OCI-M2 (cell line): ENCODE measurements at regions not wholly inside any gene's neighbourhood (a gene's known extent, or its start where the extent isn't known, plus 50 kb on each side); places are given as distances from the start of the nearest gene placed in this dataset.
"Not testable (repeated sequence)": the region's sequence is repeated elsewhere in the genome, so short reads cannot be mapped to it uniquely, and the experiment has no call there.

Source experiments
- DNase-seq: peaks from one replicate; lab custom pipeline; 2025; ENCODE audit not compliant: unreplicated experiment; lab: John Stamatoyannopoulos, UW

DNA sequence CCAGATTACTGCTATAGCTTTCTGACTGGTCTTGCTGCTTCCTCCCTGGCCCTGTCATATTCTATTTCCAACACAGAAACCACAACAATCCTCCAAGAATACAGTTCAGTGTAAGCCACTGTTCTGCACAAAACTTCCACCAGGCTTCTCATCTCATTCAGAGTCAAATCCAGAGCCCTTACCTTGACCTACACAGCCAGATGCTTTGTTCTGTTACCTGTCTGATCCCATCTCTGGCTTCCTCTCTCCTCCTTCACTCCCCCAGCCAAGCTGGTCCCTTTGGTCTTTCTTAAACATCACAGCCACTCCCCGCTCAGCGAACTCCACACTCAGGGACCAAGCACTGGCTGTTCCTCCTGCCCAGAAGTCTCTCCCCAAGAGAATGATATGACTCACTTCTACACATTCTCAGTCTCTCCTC, 84.8 kb upstream of the BMP2K start:
- no peak for DNase-seq

DNA sequence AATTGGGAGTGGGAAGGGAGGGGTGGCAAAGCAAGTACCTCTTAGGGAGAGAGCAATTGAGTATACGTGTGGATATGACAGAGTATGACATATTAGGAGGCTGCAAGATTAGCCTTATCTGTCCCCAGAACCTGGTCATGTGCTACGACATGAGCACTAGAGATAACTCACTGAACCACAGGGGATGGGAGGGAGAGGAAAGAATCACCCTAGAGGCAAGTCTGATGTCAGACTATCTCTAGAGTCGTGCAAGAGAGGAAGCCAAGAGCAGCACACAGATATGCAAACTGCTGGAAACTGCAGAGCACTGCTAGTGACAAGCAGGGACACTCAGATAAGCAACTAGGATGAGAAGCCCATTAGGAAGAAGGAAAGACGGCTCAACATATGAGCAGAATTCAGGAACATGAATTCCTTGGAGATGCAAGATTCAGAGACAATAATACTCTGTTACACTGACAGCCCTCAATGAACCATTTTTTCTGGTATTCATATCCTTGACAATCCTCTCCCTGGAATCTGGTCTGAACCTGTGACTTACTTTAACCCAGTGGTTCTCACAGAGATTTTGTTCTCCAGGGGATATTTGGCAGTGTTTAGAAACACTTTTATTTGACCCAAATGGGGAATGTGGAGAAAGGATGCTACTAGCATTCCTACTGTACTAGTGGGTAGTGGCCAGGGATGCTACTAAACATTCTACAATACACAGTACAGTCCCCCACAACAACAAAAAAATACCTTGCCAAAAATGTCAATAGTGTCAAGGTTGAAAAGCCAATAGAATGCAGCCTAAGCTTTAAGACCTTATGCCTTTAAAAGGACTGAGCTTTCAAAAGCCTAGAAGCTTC, 84.0 kb upstream of the BMP2K start:
- peak; percentile 83 for DNase-seq

DNA sequence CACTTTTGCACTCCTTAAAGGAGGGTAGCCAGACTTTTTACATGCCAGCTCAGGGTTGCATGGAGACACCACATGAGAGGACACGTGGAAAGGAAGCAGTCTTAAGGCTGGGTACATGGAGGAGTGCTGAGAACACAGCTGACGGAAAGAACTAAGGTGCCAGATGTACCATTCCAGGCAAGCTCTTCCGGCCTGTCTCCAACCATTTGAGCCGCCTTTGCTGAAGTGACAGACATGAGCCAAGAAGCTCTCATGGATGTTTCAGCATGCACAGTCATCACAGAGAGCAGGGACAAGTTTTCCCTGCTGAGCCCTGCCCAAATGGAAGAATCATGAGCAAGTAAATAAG, 83.4 kb upstream of the BMP2K start:
- DNase-seq: no peak

DNA sequence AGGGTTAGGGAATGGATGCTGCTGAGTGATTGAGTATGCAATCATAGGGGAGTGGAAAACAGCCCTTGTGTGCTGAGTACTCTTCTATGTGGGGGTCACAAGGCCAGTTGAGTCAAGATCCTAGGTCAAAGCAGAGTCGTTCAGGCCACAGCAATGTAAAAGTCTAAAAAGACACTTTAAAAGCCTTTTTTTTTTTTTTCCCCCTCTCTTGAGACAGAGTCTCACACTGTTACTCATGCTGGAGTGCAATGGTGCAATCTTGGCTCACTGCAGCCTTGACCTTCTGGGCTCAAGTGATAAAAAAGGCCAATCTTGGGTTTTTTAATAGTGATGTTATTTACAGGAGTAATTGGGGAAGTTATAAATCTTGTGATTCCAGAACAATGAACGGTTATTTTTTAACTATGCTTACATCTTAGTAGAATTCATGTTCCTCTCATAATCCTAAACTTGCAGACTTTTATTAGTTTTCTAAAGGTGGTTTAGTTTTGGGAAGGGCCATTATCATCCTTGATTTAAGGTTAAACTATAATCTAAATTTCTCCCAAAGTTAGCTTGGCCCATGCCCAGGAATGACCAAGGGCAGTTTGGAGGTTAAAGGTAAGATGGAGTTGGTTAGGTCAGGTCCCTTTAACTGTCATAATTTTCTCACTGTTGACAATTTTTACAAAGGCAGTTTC, 82.2 kb upstream of the BMP2K start:
- DNase-seq: no peak

DNA sequence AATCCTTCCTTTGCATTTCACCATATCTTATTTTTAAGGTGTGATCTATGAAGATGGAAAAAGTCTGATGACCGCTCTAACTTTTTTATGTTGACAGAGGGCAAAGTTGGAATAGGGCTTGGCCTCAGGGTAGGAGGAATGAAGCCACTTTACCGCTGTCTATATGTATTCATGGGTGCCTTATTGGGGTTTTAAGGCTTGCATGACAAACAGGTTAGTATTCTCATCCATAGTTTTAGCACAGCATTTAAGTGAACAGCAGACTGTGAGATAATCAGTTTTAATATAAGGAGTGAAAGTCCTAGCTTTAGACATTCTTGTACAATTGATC, 81.7 kb upstream of the BMP2K start:
- DNase-seq: no peak

DNA sequence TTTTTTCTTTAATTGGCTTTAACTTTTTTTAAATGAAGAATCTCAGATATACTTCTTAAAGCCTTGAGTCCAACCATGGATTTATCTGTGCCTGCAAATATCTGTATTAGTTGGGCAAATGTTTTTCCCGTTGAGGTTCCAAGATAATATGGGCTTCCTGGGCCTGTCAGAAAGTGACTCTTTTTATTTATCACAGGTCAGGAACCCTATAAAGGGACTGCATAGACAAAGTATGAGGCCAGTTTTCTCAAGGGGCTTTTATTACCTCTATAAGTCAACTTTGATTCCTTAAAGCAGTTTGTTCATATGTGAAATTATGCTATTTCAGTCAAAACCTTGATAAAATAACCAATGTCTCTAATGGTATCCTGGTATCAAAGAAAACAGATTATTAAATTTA, 80.2 kb upstream of the BMP2K start:
- DNase-seq: no peak

DNA sequence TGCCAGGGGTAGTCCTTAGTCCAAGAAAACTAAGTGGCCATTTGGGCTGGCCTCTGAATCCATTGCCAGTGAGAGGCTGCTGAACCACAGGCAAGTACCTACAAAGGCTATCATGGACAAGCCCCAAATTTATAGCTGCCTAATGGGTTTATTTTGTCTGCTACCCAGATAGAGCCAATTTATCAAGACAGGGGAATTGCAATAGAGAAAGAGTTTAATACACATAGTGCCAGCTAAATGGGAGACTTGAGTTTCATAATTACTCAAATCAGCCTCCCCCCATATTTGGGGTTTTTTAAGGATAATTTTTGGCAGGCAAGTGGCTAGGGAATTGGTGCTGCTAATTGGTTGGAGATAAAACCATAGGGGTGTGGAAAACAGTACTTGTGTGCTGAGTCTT, 73.1 kb upstream of the BMP2K start:
- DNase-seq: no peak

DNA sequence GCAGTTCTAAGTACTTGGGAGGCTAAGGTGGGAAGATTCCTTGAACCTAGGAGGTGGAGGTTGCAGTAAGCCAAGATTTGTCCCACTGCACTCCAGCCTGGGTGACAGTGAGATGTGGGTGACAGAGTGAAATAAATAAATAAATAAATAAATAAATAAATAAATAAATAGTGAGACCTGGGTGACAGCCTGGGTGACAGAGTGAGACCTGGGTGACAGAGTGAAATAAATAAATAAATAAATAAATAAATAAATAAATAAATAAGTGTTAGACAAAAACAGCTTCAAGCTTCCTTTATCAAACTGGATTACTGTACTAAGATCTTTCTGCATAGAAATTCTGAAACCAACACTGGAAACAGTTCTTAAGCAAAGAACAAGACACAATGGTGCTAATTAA, 71.8 kb upstream of the BMP2K start:
- no peak for DNase-seq

DNA sequence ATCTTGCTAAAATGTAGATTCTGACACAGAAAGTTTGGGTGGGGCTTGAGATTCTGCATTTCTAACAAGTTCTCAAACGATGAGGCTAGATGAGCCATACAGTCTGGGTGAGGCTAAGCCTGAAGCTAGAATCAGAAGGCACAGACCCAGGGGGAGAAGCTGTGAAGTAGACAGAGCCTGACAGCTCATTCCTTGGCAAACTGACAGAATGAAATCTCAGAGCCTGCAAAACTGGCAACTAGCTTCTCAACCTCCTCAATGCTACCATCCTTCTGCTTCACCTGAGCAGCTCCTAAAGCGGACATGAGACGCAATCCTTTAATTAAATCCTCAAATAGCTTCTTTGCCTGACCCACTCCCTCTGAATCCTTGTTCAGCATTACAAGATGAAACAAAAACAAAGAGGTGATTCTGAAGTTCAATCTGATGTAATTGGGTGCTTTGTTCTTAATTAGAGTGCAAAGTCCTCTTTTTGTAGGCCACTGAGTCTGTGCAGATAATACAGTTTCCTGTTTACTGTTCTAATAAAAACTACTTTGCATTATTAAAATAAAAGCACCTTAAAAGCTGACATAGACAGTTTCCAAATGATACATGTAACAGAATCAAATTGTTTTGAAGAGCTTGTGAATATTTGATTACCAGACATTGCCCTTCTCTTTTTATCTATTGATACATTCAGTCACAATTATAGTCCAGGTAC, 71.0 kb upstream of the BMP2K start:
- no peak for DNase-seq

DNA sequence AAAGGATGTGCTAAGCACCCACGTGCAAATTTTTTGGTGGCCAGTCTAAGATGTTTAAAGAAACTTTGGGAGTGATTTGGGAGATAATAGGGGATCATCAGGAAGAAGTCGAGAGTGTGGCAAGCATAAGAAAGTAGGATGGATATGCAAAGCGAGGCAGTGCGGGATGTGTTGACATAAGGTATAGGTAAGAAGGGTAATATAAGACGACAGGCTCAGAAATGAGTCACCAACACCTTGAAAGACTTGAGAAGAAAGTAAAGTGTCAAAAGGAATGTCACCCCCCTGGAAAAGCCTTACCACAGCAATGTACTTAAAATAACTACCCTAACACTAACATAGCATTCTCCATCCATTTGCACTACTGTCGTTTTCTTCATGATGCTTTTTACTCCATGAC, 69.8 kb upstream of the BMP2K start:
- no peak for DNase-seq

DNA sequence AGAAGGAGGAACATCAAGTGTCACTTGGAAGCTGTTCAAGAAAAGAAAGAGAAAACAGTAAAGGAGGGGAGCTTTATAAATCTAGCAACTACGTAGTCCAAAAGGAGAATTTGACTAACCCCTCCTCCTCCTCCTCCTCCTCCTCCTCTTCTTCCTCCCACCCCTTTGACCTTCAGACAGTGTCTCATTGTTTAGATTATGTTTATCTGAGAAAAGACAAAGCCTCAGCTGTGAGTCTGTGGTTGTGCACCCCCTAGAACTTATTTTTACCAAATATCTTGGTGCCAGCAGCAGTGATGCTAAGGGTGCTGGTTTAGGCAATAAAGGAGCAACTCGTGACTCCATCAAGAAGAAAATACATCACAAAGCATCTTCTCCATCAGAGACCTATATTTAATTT, 68.9 kb upstream of the BMP2K start:
- DNase-seq: no peak

DNA sequence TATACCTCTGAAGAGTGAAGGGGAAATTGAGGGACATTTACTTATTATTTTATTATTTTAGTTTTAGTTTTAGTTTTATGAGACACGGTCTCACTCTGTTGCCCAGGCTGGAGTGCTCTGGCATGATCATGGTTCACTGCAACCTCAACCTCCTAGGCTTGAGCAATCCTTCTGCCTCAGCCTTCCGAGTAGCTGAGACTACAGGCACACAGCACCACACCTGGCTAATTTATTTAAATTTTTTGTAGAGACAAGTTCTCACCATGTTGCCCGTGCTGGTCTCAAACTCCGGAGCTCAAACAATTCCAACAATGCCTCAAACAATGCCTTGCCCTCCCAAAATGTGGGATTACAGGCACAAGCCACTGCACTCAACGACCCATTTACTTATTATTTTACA, 68.4 kb upstream of the BMP2K start:
- DNase-seq: no peak

DNA sequence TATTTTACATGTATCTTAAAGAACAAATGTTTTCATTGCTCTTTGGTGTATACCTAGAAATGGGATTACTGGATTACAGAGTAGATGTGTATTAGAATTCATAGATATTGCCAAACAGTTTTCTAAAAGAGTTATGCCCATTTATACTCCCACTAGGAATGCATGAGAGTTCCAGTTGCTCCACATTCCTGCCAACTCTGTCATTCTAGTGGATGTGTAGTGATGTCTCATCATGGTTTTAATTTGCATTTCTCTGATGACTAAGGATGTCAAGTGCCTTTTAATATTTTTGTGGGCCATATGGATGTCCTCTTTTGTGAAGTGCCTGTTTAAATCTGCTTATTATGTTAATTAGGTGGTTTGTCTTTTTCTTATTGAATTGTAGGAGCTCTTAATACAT, 65.6 kb upstream of the BMP2K start:
- DNase-seq: no peak

DNA sequence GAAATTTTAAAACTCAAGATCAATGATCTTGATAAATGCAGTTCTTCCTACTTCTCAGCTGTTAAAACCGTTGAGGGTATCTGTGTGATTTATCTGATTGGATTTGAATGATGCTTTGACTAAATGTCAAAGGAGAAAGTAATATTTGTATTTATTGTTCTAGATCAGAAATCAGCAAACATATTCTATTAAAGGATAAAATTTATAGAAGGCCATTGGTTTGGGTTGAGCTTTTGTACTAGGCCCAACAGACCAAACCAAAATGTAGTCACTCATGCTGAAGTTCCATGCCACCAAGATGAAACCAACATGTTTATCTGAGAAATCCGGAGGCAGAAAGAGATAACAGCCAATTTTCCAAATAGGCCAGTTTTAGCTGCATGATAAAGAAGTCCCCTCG, 64.5 kb upstream of the BMP2K start:
- DNase-seq: no peak

DNA sequence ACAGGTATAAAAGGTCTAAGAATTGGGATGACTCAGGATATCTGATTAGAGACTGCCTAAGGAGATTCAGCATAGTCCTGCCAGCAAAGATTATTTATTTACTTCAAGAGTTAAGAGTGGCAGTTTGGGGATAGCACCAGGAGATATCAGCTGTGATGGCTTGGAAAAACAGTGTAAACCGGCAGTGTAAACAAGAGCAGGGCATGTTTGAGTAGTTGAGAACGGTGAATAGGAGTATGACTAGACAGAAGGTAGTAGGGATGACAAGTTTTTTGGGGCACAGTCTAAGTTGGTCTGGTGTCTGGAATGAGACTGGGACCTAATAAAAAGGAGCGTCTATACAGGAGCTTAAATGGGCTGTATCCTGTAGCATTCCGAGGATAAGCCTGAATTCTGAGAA, 61.6 kb upstream of the BMP2K start:
- not testable (repeated sequence) for DNase-seq

DNA sequence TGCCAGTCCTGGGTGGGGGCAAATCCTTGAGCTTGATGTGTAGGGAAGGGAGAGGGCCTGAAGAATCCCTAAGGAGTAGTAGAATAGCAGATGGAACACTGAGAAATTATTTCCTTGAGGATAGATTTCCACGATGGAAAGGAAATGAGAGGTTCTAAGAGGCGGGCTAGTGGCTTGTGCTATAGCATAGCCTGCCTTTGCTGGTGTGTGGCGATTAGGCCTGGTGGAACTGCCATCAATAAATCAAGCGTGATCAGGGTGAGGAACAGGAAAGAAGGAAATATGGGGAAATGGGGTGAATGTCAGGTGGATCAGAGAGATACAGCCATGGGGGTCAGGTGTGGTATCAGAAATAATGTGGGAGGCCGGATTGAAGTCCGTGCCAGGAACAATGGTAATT, 60.8 kb upstream of the BMP2K start:
- not testable (repeated sequence) for DNase-seq

DNA sequence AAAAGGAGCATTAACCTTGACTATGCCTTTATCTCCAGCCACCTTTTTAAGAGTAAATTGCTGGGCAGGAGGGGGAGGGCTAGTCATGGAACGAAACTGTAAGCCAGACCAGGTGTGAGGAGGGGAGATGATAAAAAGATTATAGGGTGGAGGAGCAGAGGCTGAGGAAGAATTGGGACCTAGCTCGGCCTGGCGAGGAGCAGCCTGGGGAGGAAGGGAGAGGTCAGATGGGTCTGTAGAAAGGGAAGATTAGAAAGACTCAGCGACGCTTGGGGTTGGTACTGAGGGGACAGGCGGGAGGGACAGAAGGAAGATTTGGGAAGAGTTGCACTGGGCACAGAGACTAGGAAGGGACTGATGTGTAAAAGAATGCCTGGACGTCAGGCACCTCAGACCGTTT, 58.4 kb upstream of the BMP2K start:
- not testable (repeated sequence) for DNase-seq

DNA sequence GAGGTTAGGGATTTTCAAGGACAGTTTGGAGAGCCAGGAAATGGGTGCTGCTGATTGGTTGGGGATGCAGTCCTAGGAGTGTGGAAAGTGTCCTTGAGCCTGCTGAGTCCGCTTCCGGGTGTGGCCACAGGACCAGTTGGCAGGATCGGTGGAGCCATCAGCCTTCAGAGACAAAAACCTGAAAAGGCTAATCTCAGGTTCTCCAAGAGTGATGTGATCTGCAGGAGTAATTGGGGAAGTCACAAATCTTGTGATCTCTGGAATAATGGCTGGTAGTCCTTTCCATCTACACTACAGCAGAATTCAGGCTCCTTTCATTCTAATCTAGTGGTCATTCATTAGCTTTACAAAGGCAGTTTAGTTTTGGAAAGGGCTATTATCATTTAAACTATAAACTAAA, 55.9 kb upstream of the BMP2K start:
- no peak for DNase-seq

DNA sequence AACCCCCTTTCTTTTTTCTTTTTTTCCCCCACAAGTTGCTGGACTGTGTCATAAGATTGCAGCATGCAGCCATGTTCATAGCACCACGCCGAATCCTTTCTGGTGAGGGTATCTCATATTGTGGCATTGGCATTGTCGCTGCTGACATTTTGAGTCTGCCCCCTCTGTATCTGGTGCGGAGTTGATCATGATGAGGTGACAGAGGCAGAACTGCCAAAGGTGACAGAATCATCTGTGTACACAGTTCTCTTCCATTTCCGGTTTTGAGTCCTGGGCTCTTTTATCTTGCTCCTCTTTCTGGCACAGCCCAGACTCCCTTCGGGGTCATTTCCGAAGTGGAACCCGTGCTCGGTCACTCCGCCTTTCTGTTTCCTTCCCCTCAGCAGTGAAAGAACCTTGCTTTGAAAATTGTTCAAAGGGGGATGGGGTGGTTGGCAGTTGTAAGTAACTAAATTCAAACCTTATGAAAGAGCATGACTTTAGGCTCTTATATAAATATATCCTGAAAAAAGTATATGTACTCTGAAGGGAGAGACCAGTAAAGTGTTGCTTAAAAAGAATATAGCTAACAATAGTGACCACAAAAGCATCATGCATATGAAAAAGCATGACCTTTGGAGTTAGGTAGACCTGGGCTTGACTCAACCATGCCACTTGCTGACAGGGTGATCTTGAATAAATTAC, 55.0 kb upstream of the BMP2K start:
- peak; percentile 23 for DNase-seq

DNA sequence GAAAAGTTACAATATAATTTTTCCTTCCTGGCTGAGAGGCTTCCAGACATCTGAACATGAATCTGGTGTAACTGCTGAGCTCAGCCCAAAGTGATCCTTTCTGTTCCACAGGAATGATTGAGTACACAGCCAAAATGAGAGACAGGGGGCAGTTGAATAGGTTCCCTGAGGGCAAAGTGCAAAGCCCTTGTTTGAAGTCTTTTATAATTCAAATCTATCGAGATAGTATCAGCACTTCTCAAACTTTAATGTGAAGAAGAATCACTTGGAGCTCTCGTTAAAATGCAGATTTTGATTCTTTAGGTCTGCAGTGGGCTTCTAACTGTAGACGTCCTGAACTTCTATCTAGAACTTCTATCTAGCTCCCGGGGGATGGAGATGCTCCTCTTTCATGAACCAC, 54.4 kb upstream of the BMP2K start:
- DNase-seq: no peak

DNA sequence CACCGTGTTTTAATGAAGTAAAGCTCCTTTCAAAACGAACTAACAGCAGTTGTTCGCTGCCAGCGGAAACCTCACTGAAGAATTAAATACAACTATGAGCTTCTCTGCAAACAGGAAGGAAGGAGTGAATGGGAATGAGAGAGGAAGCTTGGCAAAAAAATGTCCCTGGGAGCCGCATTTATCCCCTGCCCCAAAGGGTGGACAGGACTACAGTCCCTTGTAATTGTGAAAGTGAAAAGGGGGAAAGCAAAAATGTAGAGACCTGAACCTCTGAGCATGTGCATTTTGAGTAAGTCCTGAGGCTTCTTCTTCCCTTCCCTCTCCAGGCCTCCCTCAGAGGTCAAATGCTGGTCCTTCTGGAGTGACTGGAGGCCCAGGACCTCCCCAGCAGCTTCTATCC, 53.8 kb upstream of the BMP2K start:
- no peak for DNase-seq

DNA sequence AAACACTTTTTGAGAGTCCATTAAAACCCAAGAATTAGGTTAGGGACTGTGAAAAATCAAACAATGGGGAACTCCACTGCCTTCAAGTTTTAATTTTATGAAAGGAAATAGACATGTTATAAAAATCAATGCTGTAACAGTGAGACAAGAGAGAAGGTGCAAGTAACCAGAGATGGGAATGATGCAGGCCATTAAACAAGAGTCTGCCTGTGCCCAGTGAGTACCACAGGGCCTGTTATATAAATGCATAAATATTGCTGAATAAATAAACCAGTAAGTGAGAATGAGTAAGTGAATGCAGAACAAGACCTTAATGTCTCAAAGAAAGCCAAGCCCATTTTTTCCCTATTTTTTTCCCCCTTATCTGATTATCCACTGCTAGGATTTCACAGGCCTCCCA, 53.3 kb upstream of the BMP2K start:
- no peak for DNase-seq
